Keratinocyte (primary cell): ENCODE measurements at regions not wholly inside any gene's neighbourhood (a gene's known extent, or its start where the extent isn't known, plus 50 kb on each side); places are given as distances from the start of the nearest gene placed in this dataset.
"Not testable (repeated sequence)": the region's sequence is repeated elsewhere in the genome, so short reads cannot be mapped to it uniquely, and the experiment has no call there.

Experiments used
- DNase-seq: peaks from one replicate; pipeline ENCODE4 v3.0.0-alpha.2; 2011; ENCODE audit warnings: low read depth, missing footprints, low spot score
- FAIRE-seq: peaks from 2 replicates; lab custom pipeline; 2011; peaks lifted over from hg19 to GRCh38; lab: Jason Lieb, UNC
- H2AFZ ChIP-seq: 2 replicates; pipeline ENCODE4 v1.6.0; 2012; ENCODE audit warnings: low read length, control low read depth, inconsistent platforms; ENCODE audit not compliant: control insufficient read depth
- H3K27ac ChIP-seq: 2 replicates; pipeline ENCODE4 v1.5.1; 2011; ENCODE audit warnings: low read length; ENCODE audit not compliant: control insufficient read depth, insufficient read depth
- H3K27me3 ChIP-seq: 3 replicates; pipeline ENCODE4 v1.6.0; 2011; ENCODE audit warnings: low read length; ENCODE audit not compliant: control insufficient read depth, insufficient read depth; ENCODE audit errors: extremely low read depth
- H3K36me3 ChIP-seq, 2 experiments: 2 replicates in 1 of 2; 3 replicates in 1 of 2; pipeline ENCODE4 v1.5.1; 2011; ENCODE audit warnings: low read length in 2 of 2, mild to moderate bottlenecking in 1 of 2; ENCODE audit not compliant: control insufficient read depth in 2 of 2, insufficient read depth in 2 of 2; ENCODE audit errors: extremely low read depth in 1 of 2
- H3K4me1 ChIP-seq: 3 replicates; pipeline ENCODE4 v1.5.1; 2011; ENCODE audit warnings: low read length; ENCODE audit not compliant: control insufficient read depth, insufficient read depth; ENCODE audit errors: extremely low read depth
- H3K4me2 ChIP-seq: 3 replicates; pipeline ENCODE4 v1.6.0; 2011; ENCODE audit warnings: low read depth, low read length; ENCODE audit not compliant: control insufficient read depth, insufficient read depth; ENCODE audit errors: extremely low read depth
- H3K4me3 ChIP-seq, 3 experiments: fragments of 200-600 bp in 1 of 3; sonication (generic) in 1 of 3; 2 replicates in 2 of 3; 3 replicates in 1 of 3; pipeline ENCODE4 v1.5.1; 2011 to 2016; ENCODE audit warnings: low read length in 3 of 3, mild to moderate bottlenecking in 3 of 3, control low read depth in 2 of 3, inconsistent platforms in 1 of 3, low read depth in 1 of 3, mixed read lengths in 1 of 3, mixed run types in 1 of 3, moderate library complexity in 1 of 3; ENCODE audit not compliant: control insufficient read depth in 2 of 3, insufficient read depth in 2 of 3; ENCODE audit errors: extremely low read depth in 1 of 3
- H3K79me2 ChIP-seq: 2 replicates; pipeline ENCODE4 v1.6.0; 2012; ENCODE audit warnings: low read length; ENCODE audit not compliant: control insufficient read depth, insufficient read depth
- H3K9ac ChIP-seq: 3 replicates; pipeline ENCODE4 v1.6.0; 2011; ENCODE audit warnings: low read length; ENCODE audit not compliant: control insufficient read depth, insufficient read depth; ENCODE audit errors: extremely low read depth
- H3K9me1 ChIP-seq: 3 replicates; pipeline ENCODE4 v1.6.0; 2011; ENCODE audit warnings: low read length; ENCODE audit not compliant: control insufficient read depth, insufficient read depth; ENCODE audit errors: extremely low read depth
- H3K9me3 ChIP-seq: 2 replicates; pipeline ENCODE4 v1.5.1; 2012; ENCODE audit warnings: low read depth, low read length; ENCODE audit not compliant: control insufficient read depth
- H4K20me1 ChIP-seq: 3 replicates; pipeline ENCODE4 v1.6.0; 2011; ENCODE audit warnings: low read length; ENCODE audit not compliant: control insufficient read depth, insufficient read depth; ENCODE audit errors: extremely low read depth
- dilution Hi-C: fragments of 300-500 bp; cut with MboI; formaldehyde crosslinking; loops from one replicate; pipeline ENCODE4 v1.7.0; 2020; ENCODE audit warnings: low sequenced_read_pairs; ENCODE audit not compliant: extremely low pct_ligation_motif_present

GRCh38 chr10:38402442-38403346 is 308.6 kb downstream of the ZNF37A start:
- H3K79me2 ChIP-seq, FAIRE-seq, H3K9me3 ChIP-seq, H3K27me3 ChIP-seq, dilution Hi-C loops, H3K4me1 ChIP-seq, H4K20me1 ChIP-seq, H3K36me3 ChIP-seq, H3K9me1 ChIP-seq: not testable (repeated sequence)
- Histone ChIP-seq H3K4me3 (peak overlapping the region; percentile 64 to 70 (median 68)), H3K27ac (peak overlapping the region; percentile 60), H3K9ac (peak overlapping the region; percentile 78), H3K4me2 (peak overlapping the region; percentile 66), H2AFZ (peak overlapping the region; percentile 82)
- DNase-seq, result peak; percentile 56

GRCh38 chr10:38403347-38404117 is 309.4 kb downstream of the ZNF37A start:
- H3K79me2 ChIP-seq, DNase-seq, FAIRE-seq, H3K27me3 ChIP-seq, H4K20me1 ChIP-seq, H3K36me3 ChIP-seq, dilution Hi-C loops, H3K9me1 ChIP-seq, H3K9me3 ChIP-seq, H3K4me1 ChIP-seq: not testable (repeated sequence)
- Histone ChIP-seq H2AFZ (peak overlapping the region; percentile 81), H3K4me3 (peak overlapping the region; percentile 51 to 55 (median 51)), H3K9ac (peak overlapping the region; percentile 78), H3K27ac (peak overlapping the region; percentile 60), H3K4me2 (peak overlapping the region; percentile 48)

- FAIRE-seq, result not testable (repeated sequence)
Measured at GRCh38 chr10:38423634-38424033, 329.5 kb downstream of the ZNF37A start.

GRCh38 chr10:38430242-38430641 is 336.1 kb downstream of the ZNF37A start:
- H3K27me3 ChIP-seq, H3K4me3 ChIP-seq, H3K4me1 ChIP-seq, dilution Hi-C loops, H2AFZ ChIP-seq, H3K36me3 ChIP-seq, H3K9me3 ChIP-seq, H3K9me1 ChIP-seq, H3K4me2 ChIP-seq, H3K79me2 ChIP-seq, H4K20me1 ChIP-seq, FAIRE-seq, H3K27ac ChIP-seq, H3K9ac ChIP-seq, DNase-seq: not testable (repeated sequence)

More at GRCh38 chr10:38423634-38424033, 329.5 kb downstream of the ZNF37A start:
- H3K36me3 ChIP-seq, DNase-seq, H3K9ac ChIP-seq, H3K4me2 ChIP-seq, H3K79me2 ChIP-seq, H3K9me1 ChIP-seq, H3K27me3 ChIP-seq, H2AFZ ChIP-seq, H3K27ac ChIP-seq, H3K9me3 ChIP-seq, H3K4me3 ChIP-seq, H3K4me1 ChIP-seq, H4K20me1 ChIP-seq, dilution Hi-C loops: not testable (repeated sequence)
